ENCODE measurements at regions not wholly inside any gene's neighbourhood (a gene's known extent, or its start where the extent isn't known, plus 50 kb on each side); places are given as distances from the start of the nearest gene placed in this dataset.

GRCh38 chr9:1173993-1174392, 123.8 kb downstream of the DMRT2 start:
- peaks cover 4% of the 10 kb centered on the region; the same call in 1 of the 3 replicates for H3K4me1 Mint-ChIP-seq
- Histone ChIP-seq H3K9me2 (ENCODE audit: insufficient read depth) (no peaks in the 10 kb centered on the region), H3F3A (replicated peaks; ENCODE audit: low read depth) (no peaks in the 10 kb centered on the region), H3K36me3 (ENCODE audit: insufficient read depth) (no peaks in the 10 kb centered on the region), H3K4me3 (no peak overlapping the region), H4K20me1 (replicated peaks; ENCODE audit: insufficient read depth) (no peaks in the 10 kb centered on the region), H3K27me3 (ENCODE audit: insufficient read depth) (no peaks in the 10 kb centered on the region), H3K79me2 (replicated peaks; ENCODE audit: insufficient read depth) (no peaks in the 10 kb centered on the region), H3K27ac (ENCODE audit: low read depth) (no peak overlapping the region), H2AFZ (no peak overlapping the region), H3K4me2 (no peak overlapping the region), H3K4me1 (ENCODE audit: insufficient read depth) (no peaks in the 10 kb centered on the region)
- TF ChIP-seq, protein P1, sequence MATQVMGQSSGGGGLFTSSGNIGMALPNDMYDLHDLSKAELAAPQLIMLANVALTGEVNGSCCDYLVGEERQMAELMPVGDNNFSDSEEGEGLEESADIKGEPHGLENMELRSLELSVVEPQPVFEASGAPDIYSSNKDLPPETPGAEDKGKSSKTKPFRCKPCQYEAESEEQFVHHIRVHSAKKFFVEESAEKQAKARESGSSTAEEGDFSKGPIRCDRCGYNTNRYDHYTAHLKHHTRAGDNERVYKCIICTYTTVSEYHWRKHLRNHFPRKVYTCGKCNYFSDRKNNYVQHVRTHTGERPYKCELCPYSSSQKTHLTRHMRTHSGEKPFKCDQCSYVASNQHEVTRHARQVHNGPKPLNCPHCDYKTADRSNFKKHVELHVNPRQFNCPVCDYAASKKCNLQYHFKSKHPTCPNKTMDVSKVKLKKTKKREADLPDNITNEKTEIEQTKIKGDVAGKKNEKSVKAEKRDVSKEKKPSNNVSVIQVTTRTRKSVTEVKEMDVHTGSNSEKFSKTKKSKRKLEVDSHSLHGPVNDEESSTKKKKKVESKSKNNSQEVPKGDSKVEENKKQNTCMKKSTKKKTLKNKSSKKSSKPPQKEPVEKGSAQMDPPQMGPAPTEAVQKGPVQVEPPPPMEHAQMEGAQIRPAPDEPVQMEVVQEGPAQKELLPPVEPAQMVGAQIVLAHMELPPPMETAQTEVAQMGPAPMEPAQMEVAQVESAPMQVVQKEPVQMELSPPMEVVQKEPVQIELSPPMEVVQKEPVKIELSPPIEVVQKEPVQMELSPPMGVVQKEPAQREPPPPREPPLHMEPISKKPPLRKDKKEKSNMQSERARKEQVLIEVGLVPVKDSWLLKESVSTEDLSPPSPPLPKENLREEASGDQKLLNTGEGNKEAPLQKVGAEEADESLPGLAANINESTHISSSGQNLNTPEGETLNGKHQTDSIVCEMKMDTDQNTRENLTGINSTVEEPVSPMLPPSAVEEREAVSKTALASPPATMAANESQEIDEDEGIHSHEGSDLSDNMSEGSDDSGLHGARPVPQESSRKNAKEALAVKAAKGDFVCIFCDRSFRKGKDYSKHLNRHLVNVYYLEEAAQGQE (IDR thresholded peaks at IDR 0.05; ENCODE audit: unreplicated experiment), result no peak
- TF ChIP-seq ETS1 (IDR thresholded peaks at IDR 0.05), result no peak
- TF ChIP-seq, protein P2, sequence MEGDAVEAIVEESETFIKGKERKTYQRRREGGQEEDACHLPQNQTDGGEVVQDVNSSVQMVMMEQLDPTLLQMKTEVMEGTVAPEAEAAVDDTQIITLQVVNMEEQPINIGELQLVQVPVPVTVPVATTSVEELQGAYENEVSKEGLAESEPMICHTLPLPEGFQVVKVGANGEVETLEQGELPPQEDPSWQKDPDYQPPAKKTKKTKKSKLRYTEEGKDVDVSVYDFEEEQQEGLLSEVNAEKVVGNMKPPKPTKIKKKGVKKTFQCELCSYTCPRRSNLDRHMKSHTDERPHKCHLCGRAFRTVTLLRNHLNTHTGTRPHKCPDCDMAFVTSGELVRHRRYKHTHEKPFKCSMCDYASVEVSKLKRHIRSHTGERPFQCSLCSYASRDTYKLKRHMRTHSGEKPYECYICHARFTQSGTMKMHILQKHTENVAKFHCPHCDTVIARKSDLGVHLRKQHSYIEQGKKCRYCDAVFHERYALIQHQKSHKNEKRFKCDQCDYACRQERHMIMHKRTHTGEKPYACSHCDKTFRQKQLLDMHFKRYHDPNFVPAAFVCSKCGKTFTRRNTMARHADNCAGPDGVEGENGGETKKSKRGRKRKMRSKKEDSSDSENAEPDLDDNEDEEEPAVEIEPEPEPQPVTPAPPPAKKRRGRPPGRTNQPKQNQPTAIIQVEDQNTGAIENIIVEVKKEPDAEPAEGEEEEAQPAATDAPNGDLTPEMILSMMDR (conservative IDR thresholded peaks at IDR 0.05; ENCODE audit: low read depth in 2 of 2), result no peak
- no peak for TF ChIP-seq ZNF331 (CRISPR knock-in tag; IDR thresholded peaks at IDR 0.05; ENCODE audit: low read depth)
- no peak overlapping the region for H3K4me3 Mint-ChIP-seq
- no peak overlapping the region for H3K27ac Mint-ChIP-seq
- DNase-seq (ENCODE audit: low spot score) (no peak), ATAC-seq (no peak)
- peaks cover 2% of the 10 kb centered on the region for H3K27me3 Mint-ChIP-seq (ENCODE audit: insufficient read depth, low read depth, poor library complexity)
- H3K36me3 Mint-ChIP-seq (ENCODE audit: low read depth), result no peaks in the 10 kb centered on the region
- no peaks in the 10 kb centered on the region for H3K9me3 Mint-ChIP-seq

DNA sequence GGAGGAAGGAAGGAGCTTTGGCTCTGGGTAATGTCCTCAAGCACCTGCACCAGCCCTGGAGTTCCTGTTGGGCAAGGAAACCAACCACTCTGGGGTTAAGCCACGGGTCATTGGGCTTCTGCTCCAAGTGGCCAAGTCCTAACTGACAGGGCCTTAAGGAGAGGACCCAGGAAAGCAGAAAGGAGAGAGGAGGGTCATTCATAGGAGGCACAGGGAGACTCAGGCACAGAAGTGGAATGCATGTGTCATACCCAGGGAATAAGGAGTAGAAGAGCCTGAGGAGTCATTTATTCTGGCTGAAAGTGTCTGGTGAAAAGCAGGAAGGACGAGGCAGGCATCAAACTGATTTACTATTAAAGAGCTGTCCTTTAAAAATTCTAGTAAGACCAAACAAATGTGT, 129.2 kb downstream of the DMRT2 start:
- Mint-ChIP-seq H3K4me1 (no peaks in the 10 kb centered on the region), H3K36me3 (ENCODE audit: low read depth) (no peaks in the 10 kb centered on the region; the same call in 2 of the 3 replicates), H3K27ac (no peak overlapping the region), H3K27me3 (ENCODE audit: insufficient read depth, low read depth, poor library complexity) (peaks cover 3% of the 10 kb centered on the region), H3K4me3 (no peak overlapping the region), H3K9me3 (peaks cover 4% of the 10 kb centered on the region)
- Histone ChIP-seq H4K20me1 (replicated peaks; ENCODE audit: insufficient read depth) (no peaks in the 10 kb centered on the region), H3K36me3 (ENCODE audit: insufficient read depth) (no peaks in the 10 kb centered on the region), H3K4me2 (no peak overlapping the region), H2AFZ (no peak overlapping the region), H3K27me3 (ENCODE audit: insufficient read depth) (no peaks in the 10 kb centered on the region), H3F3A (replicated peaks; ENCODE audit: low read depth) (no peaks in the 10 kb centered on the region), H3K27ac (ENCODE audit: low read depth) (no peak overlapping the region), H3K4me1 (ENCODE audit: insufficient read depth) (no peaks in the 10 kb centered on the region), H3K4me3 (no peak overlapping the region), H3K9me2 (ENCODE audit: insufficient read depth) (no peaks in the 10 kb centered on the region; the same call in none of the 2 replicates), H3K79me2 (replicated peaks; ENCODE audit: insufficient read depth) (no peaks in the 10 kb centered on the region)
- ATAC-seq, result no peak
- DNase-seq (ENCODE audit: low spot score), result no peak
- TF ChIP-seq, protein P2 (conservative IDR thresholded peaks at IDR 0.05; ENCODE audit: low read depth in 2 of 2), result no peak
- TF ChIP-seq, protein P1 (IDR thresholded peaks at IDR 0.05; ENCODE audit: unreplicated experiment), result no peak
- no peak for TF ChIP-seq POLR2AphosphoS5 (IDR thresholded peaks at IDR 0.05; ENCODE audit: low read depth)
- no peak for TF ChIP-seq NANOG (IDR thresholded peaks at IDR 0.05; ENCODE audit: borderline replicate concordance)
- no peak for TF ChIP-seq ZNF331 (CRISPR knock-in tag; IDR thresholded peaks at IDR 0.05; ENCODE audit: low read depth)

Measured in GM23338 (cell line).